GM10248 (cell line): ENCODE measurements at regions not wholly inside any gene's neighbourhood (a gene's known extent, or its start where the extent isn't known, plus 50 kb on each side); places are given as distances from the start of the nearest gene placed in this dataset.

ENCODE experiments used
- CTCF ChIA-PET: fragments of 300-600 bp; sonication (Branson Sonifier 250); formaldehyde crosslinking; extraction: SDS; loops from one replicate; lab custom pipeline; 2021; ENCODE audit warnings: antibody characterized with exemption; lab: Yijun Ruan, JAX
- POLR2A ChIA-PET: fragments of 350-650 bp; sonication (Branson Sonifier 250); formaldehyde crosslinking; extraction: SDS; loops from one replicate; lab custom pipeline; 2020; ENCODE audit warnings: antibody characterized with exemption; lab: Yijun Ruan, JAX
- DNase-seq: peaks from one replicate; pipeline ENCODE4 v3.0.0; 2012; ENCODE audit errors: extremely low spot score
- CTCF ChIP-seq: IDR thresholded peaks from 2 replicates; pipeline ENCODE4 v1.5.1; 2012; ENCODE audit warnings: mild to moderate bottlenecking, low read depth; ENCODE audit errors: extremely low read depth, missing control alignments, control extremely low read depth

- peak; percentile 63 for DNase-seq
- peak; percentile 52 for TF ChIP-seq CTCF
- POLR2A ChIA-PET: no interaction called here
- CTCF ChIA-PET: interaction anchor here (0.9 to 1.3 kb wide), 7 partner anchors 10 to 738 kb away, joined by 3 to 4 read pairs (median 4); no protein-coding TSS in a partner anchor
These were observed 367.0 kb downstream of the BCOR start for GRCh38 chrX:39730662-39731329.

GRCh38 chrX:39731330-39731667 is 366.5 kb downstream of the BCOR start:
- CTCF ChIA-PET: interaction anchor here (0.9 to 1.3 kb wide), 7 partner anchors 10 to 737 kb away, joined by 3 to 4 read pairs (median 4); no protein-coding TSS in a partner anchor
- TF ChIP-seq CTCF: no peak
- no peak for DNase-seq
- POLR2A ChIA-PET: no interaction called here

- POLR2A ChIA-PET: no interaction called here
- TF ChIP-seq CTCF: no peak
- CTCF ChIA-PET: interaction anchor here (1.1 to 1.3 kb wide), 2 partner anchors 13 to 434 kb away, joined by 4 read pairs; no protein-coding TSS in a partner anchor
- no peak for DNase-seq
These were observed 366.0 kb downstream of the BCOR start for GRCh38 chrX:39731735-39732134.

GRCh38 chrX:39733745-39734144 is 364.0 kb downstream of the BCOR start:
- POLR2A ChIA-PET: no interaction called here
- CTCF ChIA-PET: no interaction called here
- DNase-seq: no peak
- no peak for TF ChIP-seq CTCF

- TF ChIP-seq CTCF: no peak
- ChIA-PET CTCF (no interaction called here), POLR2A (no interaction called here)
- no peak for DNase-seq
These were observed 363.5 kb downstream of the BCOR start for GRCh38 chrX:39734174-39734776.

GRCh38 chrX:39736216-39737211 is 361.2 kb downstream of the BCOR start:
- POLR2A ChIA-PET: no interaction called here
- CTCF ChIA-PET: interaction anchor here (0.6 kb wide), 1 partner anchor 808 kb away, joined by 3 read pairs; no protein-coding TSS in a partner anchor
- TF ChIP-seq CTCF: no peak
- DNase-seq: no peak
